Hematopoietic multipotent progenitor cell (in vitro differentiated cells): ENCODE measurements at regions not wholly inside any gene's neighbourhood (a gene's known extent, or its start where the extent isn't known, plus 50 kb on each side); places are given as distances from the start of the nearest gene placed in this dataset.
A peak's percentile ranks its signal among the peaks of the same experiment; 100 is the strongest.

Experiments
- DNase-seq, 3 donors: peaks; one replicate each; pipeline ENCODE4 v3.0.0-alpha.2; 2011 to 2015; ENCODE audit warnings: low read depth in 2 of 3, low spot score in 2 of 3

- DNase-seq: no peak
These were observed 309.6 kb upstream of the CD180 start for GRCh38 chr5:67506241-67506640.

GRCh38 chr5:67502951-67503350 is 306.4 kb upstream of the CD180 start:
- DNase-seq: no peak

DNA sequence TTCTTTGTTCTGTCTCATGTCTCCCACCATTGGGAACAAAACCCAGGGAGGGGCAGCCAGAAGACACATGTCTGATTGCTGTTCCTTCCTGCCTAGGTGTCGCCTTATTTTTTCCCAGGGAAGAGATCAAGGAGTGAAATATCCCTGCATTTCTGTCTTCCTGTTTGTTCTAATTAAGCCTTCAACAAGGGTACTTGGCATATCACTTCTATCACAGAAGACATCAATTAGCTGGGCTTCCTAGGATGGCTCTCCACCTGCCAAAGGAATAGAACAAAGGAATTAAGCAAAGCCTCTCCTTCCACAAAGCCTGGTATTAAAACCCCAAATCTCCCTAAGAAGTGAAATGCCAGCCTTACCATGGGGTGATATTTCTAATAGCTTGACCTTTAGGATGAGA is 299.5 kb upstream of the CD180 start:
- no peak for DNase-seq

DNA sequence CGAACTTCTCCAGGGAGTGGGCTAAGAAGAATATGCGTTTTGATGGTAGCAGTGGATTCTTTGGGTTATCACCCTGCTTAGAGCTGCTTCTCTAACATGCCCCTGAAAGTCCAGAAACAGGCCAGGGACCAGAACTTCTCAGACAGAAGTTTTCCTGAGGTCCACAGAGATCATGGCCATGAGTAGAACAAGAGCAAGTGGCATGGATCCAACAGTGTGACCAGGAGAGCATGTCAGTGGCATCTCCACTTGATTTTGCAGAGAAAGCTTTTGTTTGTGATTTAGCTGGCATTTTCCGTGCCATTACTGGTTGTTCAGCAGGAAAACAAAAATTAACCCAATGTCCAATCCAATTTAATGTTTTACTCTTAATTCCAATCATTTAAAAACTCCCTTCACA is 298.5 kb upstream of the CD180 start:
- DNase-seq: no peak

DNA sequence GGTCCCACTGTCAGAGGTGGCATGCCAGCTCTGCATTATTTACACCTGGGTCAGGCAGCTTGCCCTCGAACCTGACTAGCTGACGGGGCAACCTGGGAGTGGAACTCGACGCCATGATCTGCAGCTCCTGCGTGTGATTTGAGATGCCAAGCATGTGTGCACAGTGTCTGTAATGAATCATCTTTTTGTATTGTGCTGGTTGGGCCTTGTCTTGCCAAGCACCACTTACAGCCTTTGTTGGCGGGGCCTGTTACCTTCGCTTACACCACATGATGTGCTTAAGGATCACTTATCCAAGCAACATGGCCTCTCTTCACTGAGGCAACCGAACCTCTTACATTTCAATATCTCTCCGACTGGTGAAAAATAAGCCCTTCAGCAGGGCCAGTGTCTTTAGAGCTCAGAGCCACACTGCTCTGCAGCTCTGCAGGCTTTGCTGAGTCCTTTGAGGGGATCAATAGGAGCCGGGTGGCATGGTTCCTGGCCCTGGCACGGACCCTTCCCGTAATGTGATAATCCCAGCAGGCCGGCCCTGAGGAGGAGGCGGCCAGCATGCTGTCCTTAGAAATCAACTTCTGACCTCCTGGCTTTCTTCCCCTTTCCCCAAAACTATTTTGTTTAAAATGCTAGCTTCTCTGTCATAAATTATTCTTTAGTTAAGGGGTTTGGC is 297.7 kb upstream of the CD180 start:
- DNase-seq: peak in 1 of 3 donors; percentile 27

GRCh38 chr5:67493676-67494075 is 297.1 kb upstream of the CD180 start:
- DNase-seq: no peak

DNA sequence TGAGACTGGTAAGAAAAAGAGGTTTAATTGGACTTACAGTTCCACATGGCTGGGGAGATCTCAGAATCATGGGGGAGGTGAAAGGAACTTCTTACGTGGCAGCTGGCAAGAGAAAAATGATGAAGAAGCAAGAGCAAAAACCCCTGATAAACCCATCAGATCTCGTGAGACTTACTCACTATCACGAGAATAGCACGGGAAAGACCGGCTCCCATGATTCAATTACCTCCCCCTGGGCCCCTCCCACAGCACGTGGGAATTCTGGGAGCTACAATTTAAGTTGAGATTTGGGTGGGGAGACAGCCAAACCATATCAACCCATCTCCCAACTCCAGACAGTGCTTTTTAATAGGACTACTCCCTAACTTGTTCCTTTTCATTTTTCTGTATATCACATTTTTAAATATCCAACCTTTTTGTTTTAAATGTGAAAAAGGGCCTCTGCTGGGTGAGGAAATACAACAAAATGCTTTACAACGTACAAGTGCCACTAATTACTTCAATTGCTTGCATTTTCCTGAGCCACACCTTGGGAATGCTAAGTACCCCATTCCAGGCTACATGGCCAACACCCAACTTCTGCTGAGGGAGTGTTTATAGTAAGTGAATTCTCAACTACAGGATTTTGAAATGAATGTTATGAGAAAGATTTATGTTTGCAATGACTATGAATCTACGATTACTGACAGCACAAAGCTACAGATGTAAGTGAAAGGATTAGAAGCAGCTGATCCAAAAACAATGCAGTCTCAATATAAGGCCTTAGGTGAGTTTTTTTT is 294.1 kb upstream of the CD180 start:
- DNase-seq: no peak

- DNase-seq: no peak
These were observed 292.3 kb upstream of the CD180 start for GRCh38 chr5:67488885-67489284.

- no peak for DNase-seq
These were observed 291.3 kb upstream of the CD180 start for GRCh38 chr5:67487862-67488261.

GRCh38 chr5:67483453-67484030 is 286.9 kb upstream of the CD180 start:
- DNase-seq: no peak

- no peak for DNase-seq
These were observed 284.8 kb upstream of the CD180 start for GRCh38 chr5:67481362-67481761.

- DNase-seq: no peak
These were observed 281.7 kb upstream of the CD180 start for GRCh38 chr5:67478337-67478736.

DNA sequence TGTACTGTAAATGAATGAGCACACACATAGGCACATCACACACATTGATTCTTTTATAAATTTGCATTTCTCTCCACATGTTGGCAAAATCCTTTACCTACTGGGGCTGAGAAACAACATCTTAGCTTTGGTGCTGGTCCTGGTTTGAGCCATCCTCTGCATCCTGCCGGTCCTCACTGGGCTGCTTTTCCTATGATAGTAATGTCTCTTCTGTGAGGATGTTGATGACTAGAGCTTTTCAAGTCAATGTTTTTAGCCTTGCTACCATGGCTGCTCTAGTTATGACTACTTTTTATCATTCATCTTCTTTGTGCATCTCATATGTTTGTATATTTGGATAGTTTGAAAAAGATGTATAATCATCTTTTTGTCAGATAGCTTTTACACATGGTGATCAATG is 280.4 kb upstream of the CD180 start:
- DNase-seq: no peak

- DNase-seq: no peak
These were observed 279.9 kb upstream of the CD180 start for GRCh38 chr5:67476531-67476930.

GRCh38 chr5:67475489-67475888 is 278.9 kb upstream of the CD180 start:
- DNase-seq: no peak

- DNase-seq: no peak
These were observed 278.1 kb upstream of the CD180 start for GRCh38 chr5:67474597-67475238.

- no peak for DNase-seq
These were observed 270.5 kb upstream of the CD180 start for GRCh38 chr5:67467110-67467509.

DNA sequence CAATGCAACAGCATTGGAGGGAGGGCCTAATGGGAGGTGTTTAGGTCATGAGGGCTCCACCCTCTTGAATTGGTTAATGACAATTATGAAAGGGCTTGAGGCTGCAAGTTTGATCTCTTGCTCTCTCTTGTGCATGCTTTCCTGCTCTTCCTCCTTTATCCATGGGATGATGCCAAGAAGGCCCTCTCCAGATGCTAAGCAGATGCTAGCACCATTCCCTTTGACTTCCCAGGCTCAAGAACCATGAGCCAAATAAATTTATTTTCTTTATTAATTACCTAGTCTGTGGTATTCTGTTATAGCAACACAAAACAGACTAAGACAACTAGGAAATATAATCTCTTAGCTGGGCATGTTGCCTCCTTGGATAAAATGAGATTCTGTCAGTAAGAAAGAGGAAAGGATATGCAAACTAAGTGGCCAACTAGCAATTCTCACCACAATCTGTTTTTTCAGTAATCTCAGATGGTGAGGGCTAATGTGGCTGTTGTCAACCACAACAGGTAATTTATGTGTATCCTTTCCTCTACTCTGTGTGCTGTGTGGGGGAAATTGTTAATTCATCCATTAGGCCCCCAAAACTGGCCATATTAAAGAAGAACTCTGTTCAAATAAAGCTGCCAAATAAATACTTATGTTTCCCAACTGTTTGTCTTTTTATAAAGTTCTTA is 269.1 kb upstream of the CD180 start:
- DNase-seq: peak in 1 of 3 donors; percentile 29

- no peak for DNase-seq
These were observed 265.5 kb upstream of the CD180 start for GRCh38 chr5:67462147-67462546.

DNA sequence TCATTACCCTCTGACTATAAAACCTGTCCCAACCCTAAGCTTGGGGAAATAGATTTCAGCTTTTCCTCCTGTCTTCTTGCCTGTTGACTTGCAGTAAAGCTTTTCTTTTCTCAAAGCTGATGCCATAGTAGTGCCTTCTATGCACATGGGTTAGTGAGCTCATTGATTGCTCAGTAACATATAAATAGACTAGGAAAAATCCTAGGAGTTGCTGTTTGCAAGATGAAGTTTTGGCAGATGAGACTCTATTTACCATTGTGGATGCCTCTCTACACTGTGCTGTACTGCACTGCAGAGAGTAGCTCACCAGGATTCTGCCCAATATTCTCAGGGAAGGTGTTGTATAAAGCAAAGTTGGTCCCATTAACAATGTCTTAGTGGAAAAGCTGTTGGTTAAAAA is 262.7 kb upstream of the CD180 start:
- DNase-seq: no peak

DNA sequence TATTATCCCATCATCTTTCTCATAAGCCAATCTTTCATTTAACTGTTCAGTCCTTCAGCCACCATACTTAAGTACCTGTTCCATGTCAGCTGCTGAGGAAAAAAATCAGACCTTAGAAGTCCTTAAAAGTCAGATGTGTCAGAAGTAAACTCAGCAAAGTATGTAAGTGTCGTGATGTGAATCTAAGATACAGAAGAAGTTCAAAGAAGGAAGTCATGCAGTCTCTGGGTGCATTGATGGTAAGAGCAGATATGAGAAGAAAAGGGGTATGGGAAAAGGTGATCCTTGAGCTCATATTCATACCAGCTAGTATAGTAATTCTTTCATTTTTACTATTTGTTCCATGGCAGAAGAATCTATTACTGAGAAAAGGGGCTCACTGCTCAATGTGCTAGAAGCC is 259.4 kb upstream of the CD180 start:
- no peak for DNase-seq
